NCI-H748 (cell line): ENCODE measurements at regions not wholly inside any gene's neighbourhood (a gene's known extent, or its start where the extent isn't known, plus 50 kb on each side); places are given as distances from the start of the nearest gene placed in this dataset.

Source experiments
- DNase-seq: peaks from one replicate; lab custom pipeline; 2025; ENCODE audit not compliant: unreplicated experiment; lab: John Stamatoyannopoulos, UW

DNA sequence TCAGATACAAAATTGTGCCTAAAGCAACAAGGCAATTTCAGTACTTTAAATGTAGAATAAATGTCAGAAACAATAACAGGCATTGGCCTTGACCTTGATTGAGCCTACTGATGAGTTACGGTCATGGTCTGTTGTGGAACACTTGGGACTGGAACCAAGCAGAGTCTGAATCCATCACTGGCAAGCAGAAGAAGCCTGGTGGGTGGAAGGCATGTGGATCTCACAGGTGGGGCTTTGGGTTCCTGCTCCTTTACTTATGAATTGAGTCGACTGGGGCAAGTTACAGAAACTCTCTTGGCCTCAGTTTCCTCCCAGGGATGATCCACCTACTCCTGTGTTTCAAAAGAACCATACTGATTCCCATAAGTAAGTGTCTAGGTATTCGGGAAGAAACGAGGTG lies 102.3 kb downstream of the KCNF1 start:
- no peak for DNase-seq

DNA sequence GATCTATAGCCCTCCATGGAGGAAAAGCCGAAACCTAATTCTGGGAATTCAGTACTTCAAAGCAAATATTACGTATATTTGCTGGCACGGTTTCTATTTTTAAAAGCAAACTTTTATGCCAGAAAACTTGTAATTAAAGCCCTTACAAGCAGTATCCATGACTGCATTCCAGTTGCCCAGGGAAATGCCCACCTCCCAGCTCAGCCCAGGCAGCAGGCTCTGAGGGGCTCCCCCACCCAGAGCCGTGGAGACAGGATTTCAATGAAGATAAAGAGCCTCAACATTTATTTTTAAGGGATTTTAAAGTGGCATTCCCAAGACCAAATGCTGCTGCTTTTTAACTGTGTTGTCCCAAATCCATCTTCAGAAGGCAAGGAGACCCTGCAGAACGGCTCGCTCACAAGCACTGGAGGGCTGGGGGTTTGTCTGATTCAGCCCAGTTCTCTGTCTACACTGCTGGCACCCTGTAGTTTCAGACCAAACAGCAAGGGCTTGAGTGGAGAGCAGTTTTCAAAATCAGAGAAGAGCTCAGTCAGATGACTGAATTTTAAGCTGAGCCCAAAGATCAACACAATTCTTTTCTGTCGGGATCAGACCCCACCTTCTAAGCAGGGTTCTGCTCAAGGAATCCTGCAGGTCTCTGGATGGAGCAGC lies 105.1 kb downstream of the KCNF1 start:
- no peak for DNase-seq

DNA sequence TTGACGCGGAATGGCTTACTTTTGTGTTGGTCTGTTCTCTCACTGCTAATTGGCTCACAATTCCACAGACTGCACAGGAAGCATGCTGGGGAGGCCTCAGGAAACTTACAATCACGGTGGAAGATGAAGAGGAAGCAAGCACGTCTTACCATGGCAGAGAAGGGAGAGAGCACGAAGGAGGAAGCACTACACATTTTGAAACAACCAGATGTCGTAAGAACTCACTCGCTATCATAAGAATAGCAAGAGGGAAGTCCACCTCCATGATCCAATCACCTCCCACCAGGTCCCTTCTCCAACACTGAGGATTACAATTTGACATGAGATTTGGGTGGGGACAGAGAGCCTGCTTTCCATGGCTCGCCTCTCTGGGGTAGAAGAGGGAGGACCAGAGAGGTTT lies 106.2 kb downstream of the KCNF1 start:
- DNase-seq = no peak

DNA sequence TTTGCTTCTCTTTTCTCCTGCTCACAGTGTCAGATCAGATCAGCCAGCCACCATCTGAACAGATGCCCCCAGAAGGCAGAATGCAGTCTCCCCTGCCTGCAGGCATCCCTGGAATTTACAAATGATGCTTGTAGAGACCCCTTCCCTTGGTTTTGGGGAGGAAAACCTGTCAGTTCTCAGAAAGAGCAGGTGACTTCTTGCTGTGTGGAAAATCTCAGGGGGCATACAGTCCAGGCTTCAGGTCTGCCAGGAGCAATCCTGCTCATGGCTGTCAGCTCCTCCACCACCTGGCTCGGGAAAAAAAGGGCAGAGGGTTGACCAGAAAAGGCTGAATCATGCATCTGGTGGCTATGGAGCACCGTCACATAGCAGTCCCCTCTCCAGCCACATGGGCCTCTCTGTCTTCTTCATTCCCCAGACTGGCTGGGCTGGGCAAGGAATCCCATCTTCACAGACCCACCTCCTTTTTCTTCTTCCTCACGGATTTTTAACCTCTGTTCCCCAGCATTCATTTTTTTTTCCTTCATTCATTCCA lies 107.0 kb downstream of the KCNF1 start:
- no peak for DNase-seq

DNA sequence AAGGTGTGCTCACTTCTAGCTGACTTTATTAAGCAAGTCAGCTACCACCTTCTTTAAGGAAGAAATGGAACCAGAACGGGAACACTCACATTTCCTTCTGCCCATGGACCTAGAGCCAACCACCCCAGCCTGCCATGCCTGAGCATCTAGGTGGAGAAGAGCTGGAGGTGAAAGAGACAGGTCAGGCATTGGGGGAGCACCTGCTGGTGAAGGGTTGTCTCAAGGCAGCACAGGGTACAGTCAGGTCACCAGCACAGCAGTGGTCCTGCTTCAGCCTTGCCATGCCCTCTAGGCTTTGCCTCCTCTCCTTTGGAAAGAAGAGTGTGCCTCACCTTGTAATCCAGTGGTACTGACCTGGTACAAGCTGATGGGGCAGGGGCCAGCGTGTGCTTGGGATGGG lies 107.9 kb downstream of the KCNF1 start:
- no peak for DNase-seq

DNA sequence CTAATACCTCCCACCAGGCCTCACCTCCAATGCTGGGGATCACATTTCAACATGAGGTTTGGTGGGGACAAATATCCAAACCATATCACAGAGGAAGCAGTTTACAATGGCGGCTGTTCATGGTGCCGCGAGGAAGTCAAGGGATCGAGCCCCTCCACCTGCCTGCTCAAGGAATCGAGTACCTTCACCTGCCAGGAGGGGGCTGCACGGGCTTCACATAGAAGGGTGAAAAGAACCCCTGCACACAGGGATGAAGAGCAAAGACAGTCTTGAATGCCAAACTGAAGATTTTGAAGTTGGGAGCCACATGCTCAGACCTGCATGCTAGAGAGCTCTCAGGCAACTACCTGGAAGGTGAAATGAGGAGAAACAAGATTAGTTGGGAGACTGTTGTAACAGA lies 110.3 kb downstream of the KCNF1 start:
- DNase-seq = peak; percentile 9

DNA sequence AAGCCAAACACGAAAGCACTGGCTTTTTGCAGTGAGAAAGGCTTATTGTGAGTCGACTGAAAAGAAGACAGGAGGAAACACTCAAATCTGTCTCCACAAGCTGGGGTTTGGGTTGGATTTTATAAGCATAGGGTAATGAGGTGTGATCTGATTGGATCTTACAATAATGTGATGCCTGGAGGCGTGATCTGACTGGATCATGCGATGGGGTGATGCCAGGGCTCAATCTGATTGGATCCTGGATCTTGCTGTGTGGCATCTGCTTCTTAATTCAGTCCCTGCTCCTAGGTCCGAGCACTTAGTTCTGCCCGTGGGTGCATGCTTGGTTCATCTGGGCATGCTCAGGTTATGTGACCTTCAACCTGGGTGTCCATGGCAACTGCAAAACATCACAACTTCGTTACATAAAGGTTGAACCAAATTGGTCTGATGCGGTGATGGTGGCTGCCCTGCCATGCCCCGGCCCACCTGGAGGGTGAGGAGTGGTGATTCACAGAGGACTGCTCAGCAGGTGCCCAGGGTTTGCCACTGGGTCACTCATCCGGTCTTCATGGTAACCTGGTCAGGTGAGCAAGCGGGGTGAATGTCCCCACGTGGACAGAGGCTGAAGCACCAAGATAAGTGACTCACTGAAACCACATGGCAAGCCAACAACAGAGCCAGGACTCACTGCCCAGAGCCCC lies 111.0 kb downstream of the KCNF1 start:
- no peak for DNase-seq

DNA sequence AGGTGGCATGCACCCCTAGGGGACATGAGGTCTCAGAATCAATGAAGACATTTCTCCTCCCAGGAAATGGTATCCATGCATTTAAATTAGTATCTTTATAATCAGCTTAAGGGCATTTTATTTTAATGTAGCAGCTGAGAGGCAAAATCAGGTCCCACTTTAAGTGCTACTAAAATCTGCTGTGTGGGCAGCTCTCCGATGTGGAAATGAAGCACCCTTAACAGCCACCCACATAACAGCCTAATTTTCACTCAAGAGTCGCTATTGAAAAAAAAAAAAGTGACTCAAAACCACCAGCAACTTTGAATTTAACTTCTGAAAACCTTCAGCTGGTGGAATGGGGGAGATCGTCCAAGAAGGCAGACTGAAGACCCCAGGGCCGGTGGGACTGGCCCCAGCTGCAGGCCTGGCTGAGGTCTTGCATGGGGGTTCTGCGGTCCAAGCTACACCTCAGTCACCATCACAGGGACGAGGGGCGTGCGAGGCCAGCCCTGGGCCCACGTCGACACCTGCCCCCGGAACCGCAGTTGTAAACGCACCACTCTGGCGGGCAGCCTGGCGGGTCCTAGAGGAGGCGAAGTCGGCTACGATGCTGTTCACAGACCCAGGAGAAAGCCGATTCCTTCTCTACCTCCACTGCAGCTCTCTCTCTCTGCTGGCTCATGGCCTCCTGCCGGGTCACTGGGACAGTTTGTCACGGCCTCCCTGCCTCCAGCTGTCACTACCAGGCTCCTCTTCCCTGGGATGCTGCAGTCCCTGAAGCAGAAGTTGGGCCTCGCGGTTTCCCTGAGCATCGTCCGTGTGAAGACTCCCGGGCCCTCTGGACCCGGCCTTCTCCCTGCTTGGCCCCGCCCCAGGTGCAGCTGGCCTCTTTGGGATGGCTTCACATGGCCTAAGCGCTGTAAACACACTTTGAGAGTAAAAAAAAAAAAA lies 111.9 kb downstream of the KCNF1 start:
- DNase-seq = peak; percentile 52

DNA sequence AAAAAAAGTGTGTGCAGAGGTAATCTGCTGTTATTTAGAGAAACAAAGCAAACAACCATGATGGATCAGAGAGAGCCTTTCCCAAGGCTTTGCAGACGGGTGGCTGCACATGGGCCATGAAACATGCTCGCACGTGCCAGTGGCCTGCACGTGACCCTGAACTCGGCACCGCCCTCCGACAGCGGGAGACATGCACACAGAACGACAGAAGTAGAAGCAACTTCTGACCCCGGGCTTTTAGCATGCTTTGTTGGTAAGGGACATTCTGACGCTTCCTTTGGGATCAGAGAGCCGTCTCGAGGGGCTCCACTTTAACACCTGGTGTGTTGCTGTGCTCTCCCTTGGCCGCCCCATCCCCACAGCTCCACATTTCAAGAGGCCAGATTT lies 112.5 kb downstream of the KCNF1 start:
- peak; percentile 52 for DNase-seq

DNA sequence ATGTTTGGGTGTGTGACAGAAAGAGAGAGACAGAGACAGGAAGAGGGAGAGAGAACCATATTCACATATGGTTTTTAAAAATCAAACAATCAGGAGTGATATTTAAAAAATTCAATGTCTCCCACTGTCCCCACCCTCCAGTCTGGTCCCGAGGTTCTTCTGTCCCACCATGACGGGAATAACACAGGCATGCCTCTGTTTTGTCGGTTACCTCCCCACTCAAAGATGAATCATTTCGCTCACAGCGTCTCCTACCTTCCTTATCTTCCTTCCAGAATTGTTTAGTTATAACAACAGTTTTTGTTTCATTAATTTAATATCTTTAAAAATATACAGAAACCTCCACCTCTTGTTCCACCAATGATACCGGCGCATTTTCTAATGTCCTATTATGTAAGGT lies 113.0 kb downstream of the KCNF1 start:
- no peak for DNase-seq

DNA sequence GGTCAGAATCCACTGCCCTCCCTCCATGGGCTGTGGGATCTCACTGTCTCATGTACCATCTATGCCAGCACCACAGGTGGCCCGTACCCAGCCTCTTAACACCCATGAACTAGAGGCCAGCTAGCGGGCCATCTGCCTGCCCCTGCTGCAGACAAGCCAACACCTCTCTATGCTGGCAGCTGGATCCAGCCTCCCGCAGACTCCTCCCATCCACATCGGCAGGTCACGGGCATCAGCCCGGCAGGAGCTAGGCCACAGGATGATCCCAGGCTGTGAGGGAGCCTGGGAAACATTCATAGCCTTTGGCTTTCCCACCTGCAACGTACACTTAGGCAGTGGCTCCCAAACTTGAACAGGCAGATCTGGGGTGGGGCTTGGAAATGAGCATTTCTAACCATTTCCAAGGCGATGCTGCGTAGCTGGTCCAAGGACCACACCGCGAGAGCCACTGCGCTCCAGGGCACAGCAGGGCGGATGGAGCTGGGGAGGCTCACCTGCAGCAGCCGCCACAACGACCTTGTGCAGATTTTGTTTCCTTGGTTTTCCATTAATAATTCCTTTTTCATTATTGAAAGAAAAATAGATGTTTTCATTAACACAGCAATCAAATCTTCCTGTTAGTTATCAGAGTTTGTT lies 114.7 kb downstream of the KCNF1 start:
- DNase-seq = no peak

DNA sequence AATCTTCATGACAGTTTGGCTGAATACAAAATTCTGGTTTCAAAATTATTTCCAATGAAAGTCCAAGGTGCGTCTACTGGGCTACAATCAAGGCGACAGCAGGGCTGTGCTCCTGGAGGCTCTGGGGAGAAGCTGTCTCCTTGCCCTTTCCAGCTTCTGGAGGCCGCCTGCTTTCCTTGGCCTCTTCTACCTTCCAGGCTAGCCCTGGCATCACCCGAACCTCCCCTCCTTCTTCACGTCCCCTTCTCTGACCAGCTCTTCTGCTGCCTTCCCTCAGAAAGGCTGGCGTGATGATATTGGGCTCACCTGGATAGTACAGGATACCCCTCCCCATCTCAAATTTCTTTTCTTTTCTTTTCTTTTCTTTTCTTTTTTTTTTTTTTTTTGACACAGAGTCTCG lies 115.5 kb downstream of the KCNF1 start:
- no peak for DNase-seq

DNA sequence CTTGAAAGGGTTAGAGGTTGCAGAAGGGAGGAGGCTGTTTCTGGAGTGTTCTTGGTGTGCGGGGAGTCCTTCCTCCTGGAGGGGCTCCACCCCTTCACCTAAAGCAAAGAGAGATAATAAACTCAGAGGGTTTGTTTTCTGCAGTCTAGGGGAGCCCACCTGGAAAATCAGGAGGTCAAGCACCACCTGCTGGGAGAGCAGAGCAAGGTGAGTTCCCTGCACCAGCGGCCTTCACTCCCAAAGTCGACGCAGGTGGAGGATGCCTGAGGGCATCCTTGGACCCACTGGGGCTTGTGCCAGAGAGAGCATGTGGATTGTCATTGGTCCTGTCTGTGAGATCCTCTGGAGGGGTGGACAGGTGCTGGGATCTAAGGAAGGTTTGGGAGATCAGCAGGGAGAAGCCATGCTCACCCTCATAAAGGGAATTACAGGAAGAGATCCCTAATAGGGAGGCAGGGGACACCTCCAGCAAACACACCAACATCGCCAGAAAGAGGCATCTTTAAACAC lies 116.7 kb downstream of the KCNF1 start:
- no peak for DNase-seq

DNA sequence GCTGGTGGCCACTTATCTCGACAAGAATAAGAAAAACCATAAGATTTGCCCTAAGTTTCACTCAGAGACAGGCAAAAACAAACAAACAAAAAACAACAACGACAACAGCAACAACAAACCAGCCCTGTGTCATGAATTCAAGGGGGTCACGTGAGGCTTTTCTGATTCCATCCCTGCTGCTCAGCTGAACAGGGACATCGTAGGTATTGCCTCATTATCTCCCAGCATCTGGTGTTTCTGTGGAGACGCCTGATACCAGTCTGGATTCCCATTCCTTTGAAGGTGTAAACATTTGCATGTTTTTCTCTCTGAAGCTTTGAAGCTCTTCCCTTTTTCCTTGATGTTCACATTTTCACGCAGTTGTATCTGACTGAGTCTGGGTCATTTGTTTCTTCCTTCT lies 117.4 kb downstream of the KCNF1 start:
- no peak for DNase-seq

DNA sequence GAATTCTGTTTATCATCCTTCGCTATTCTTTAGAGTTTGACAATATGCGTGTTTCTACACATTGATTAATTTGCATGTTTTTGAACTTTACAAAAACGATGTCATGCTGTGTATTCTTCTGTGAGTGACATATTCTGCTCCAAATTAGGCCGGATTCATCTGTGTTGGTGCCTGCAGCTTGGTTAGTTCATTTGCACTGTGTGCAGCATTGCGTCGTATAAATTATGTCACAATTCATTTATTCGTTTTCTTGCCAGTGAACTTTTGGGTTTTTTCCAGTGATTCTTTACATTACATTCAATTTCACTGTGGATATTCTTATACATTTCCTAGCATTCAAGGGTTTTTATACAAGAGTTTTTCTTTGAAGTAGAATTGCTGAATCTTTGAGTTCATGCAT lies 118.3 kb downstream of the KCNF1 start:
- no peak for DNase-seq

DNA sequence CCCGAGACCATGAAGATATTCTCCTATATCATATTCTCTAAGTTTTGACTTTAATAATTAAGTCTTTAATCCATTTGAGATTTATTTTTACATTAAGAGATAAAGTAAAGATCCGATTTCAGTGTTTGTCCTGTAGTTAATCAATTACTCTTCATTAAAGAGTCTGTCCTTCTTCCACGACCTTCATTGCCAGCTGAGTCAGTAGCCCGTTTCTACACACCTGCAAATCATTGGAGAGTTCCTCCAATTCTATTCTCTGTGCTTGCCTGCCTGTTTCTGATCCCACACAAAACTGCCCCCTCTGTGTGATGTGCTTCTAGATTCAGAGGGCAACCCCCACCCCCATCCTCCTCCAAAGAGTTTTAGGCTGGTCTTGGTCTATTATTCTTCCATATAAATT lies 119.2 kb downstream of the KCNF1 start:
- DNase-seq = no peak

DNA sequence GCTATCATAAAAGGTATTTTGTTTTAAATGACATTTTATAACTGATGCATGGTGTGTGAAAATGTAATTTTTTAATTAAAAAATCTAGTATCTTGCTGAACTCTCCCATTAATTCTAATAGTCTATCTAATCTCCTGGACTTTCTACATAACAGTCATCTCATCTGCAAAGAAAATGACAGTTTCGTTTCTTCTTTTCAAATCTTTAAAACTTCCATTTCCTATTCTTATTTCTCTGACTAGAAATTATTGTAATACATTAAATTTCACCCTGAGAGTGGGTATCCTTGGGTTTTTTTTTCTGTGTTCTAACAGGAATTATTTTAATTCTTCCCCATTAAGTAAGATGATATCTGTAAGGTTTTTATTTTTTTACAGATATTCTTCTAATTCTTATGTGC lies 120.1 kb downstream of the KCNF1 start:
- DNase-seq = no peak

DNA sequence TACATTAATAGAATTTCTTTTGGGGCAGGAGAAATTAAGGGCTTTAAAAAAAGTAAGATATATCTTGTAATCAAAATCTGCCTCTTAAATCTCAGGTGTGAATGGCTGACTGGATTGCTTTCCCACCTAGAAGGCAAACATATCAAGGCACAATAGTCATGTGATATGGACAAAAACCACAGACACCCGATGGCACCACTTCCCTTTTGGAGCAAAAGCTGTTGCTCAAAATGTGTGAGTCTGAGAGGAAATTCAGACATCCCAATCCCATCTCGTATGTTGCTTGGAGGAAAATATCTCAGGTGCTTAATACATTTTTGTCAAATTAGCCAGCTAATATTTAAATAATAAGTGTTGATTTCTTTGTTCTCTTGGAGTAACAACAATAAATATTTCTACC lies 120.7 kb downstream of the KCNF1 start:
- DNase-seq = no peak

DNA sequence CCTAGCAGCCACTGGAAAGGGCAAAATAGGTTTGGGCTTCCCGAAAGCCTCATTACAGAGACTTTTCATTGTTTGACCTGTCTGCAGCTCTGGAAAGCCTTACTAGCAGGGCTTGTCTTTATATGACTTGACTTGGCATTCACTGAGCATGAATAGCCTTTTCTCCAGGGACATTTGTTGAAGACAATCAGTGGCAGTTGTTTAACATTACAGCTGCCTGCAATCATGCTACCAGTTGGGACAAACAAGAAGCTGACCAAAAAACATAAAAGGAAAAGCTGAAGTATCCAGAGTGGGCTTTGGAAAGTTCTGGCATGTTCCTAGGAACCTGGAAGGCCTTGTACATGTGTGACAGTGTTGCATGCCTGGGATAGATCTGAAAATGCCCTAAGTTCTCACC lies 121.4 kb downstream of the KCNF1 start:
- no peak for DNase-seq

DNA sequence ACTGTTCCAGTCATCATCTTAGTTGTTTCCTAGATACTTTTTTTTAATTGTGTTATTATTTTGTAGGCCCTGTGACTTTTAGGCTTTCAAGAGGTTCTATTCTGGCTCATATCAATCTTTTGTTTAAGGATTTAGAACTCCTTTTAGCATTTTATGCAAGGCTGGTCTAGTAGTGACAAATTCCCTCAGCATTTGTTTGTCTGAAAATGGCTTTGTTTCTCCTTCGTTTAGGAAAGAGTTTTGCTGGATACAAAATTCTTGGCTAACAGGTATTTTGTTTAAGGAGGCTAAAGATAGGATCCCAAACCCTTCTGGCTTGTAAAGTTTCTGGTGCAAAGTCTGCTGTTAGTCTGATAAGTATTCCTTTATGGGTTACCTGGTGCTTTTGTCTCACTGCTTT lies 116.6 kb upstream of the SLC66A3 start:
- no peak for DNase-seq

DNA sequence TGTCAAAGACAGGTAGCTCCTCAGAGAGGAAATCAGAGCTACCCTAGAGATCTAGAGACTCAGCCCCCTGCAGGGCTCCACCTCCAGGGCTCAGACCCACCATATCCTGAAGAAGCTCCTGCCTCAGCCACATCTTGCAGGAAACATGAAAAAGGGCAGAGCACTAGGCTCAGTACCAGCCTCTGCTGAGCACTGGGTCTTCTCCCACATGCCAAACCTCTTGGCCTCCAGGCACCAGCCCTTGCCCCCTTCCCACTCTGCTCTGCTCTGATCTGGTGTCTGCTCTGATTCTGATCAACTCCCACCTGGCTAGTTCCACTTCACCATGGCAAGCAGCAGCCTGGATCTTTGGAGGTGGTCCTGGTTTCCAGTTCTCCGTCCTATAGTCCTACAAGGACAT lies 114.3 kb upstream of the SLC66A3 start:
- DNase-seq = no peak
